ENCODE measurements at regions not wholly inside any gene's neighbourhood (a gene's known extent, or its start where the extent isn't known, plus 50 kb on each side); places are given as distances from the start of the nearest gene placed in this dataset.

DNA sequence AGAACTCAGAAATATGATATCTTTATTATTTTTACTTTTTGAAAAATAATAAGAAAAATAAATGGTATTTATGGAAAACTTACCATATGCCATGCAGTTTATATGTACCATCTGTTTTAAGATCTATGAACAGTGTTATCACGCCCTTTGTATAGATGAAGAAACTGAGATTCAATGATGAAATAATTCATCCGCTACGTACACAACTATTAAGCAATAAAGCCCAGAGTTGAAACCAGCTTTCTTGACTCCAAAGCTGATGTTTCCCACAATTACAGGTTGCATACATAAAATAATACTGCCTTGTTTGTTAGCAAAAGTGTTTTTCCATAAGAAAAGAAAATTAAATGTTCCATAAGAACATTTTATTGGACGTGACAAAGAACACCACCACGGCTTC lies 67.2 kb upstream of the BCL6 start:
- TF ChIP-seq ZNF626 (tag by site-specific recombination; IDR thresholded peaks at IDR 0.05) (no peak), WT1 (tag by site-specific recombination; IDR thresholded peaks at IDR 0.05) (no peak)
- TF ChIP-seq, protein P1, sequence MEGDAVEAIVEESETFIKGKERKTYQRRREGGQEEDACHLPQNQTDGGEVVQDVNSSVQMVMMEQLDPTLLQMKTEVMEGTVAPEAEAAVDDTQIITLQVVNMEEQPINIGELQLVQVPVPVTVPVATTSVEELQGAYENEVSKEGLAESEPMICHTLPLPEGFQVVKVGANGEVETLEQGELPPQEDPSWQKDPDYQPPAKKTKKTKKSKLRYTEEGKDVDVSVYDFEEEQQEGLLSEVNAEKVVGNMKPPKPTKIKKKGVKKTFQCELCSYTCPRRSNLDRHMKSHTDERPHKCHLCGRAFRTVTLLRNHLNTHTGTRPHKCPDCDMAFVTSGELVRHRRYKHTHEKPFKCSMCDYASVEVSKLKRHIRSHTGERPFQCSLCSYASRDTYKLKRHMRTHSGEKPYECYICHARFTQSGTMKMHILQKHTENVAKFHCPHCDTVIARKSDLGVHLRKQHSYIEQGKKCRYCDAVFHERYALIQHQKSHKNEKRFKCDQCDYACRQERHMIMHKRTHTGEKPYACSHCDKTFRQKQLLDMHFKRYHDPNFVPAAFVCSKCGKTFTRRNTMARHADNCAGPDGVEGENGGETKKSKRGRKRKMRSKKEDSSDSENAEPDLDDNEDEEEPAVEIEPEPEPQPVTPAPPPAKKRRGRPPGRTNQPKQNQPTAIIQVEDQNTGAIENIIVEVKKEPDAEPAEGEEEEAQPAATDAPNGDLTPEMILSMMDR (tag by site-specific recombination; IDR thresholded peaks at IDR 0.05): no peak

Measured in HEK293 (cell line).